ENCODE measurements at regions not wholly inside any gene's neighbourhood (a gene's known extent, or its start where the extent isn't known, plus 50 kb on each side); places are given as distances from the start of the nearest gene placed in this dataset.

DNA sequence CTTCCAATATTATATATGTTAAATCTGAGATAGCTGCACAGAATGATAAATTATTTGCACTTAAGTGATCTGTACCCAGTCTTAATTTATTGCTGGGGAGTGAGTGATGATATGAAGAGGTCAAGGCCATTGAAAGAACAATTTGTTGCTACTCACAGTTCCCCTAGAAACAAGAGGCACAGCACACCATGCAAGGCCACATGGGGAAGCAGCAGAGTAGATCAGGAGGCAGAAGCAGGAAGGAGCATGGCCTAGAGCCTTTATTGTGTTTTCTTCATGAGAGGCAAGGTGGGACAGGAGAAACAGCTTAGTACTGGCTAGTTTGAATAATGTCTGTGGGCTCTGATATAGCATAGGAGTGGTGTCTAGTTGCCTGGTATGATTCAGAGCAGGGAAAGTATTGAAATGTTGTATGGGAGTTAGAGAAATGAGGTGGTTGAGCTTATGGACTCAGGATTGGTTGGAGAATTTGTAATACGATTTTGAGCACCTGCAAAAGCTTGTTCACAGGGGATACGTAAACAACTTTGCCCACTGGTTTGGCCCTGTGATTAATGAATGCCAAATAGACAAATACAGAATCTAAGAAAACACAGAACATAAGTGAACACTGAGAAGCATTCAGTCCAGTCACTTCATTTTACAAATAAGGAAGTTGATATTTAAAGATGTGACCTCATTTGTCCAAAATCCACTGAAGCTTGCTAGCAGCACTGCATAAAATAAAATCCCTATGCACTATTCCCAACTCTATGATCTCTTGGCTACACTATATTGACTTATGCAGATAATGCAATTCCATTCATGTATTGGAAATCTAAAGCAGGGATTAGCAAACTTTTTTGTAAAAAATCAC is 71.7 kb downstream of the TMCO5A start:
- no peak for TF ChIP-seq EZH2 (IDR thresholded peaks at IDR 0.05; ENCODE audit: borderline replicate concordance)
- TF ChIP-seq, protein P1, sequence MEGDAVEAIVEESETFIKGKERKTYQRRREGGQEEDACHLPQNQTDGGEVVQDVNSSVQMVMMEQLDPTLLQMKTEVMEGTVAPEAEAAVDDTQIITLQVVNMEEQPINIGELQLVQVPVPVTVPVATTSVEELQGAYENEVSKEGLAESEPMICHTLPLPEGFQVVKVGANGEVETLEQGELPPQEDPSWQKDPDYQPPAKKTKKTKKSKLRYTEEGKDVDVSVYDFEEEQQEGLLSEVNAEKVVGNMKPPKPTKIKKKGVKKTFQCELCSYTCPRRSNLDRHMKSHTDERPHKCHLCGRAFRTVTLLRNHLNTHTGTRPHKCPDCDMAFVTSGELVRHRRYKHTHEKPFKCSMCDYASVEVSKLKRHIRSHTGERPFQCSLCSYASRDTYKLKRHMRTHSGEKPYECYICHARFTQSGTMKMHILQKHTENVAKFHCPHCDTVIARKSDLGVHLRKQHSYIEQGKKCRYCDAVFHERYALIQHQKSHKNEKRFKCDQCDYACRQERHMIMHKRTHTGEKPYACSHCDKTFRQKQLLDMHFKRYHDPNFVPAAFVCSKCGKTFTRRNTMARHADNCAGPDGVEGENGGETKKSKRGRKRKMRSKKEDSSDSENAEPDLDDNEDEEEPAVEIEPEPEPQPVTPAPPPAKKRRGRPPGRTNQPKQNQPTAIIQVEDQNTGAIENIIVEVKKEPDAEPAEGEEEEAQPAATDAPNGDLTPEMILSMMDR (IDR thresholded peaks at IDR 0.05; ENCODE audit: poor library complexity) = no peak
- no peak for TF ChIP-seq EZH2phosphoT487 (IDR thresholded peaks at IDR 0.05; ENCODE audit: low read depth, severe bottlenecking, unreplicated experiment)
